Lower lobe of right lung (tissue), 2 donors: ENCODE measurements at regions not wholly inside any gene's neighbourhood (a gene's known extent, or its start where the extent isn't known, plus 50 kb on each side); places are given as distances from the start of the nearest gene placed in this dataset.
"Not testable (repeated sequence)": the region's sequence is repeated elsewhere in the genome, so short reads cannot be mapped to it uniquely, and the experiment has no call there.

Source experiments
- ATAC-seq, 2 donors: fragments of 200-7000 bp; cut with Tn5 transposase; one replicate each; pipeline ENCODE4 v1.9.1; 2020 to 2022; ENCODE audit warnings: mild to moderate bottlenecking in 2 of 2, moderate library complexity in 2 of 2
- DNase-seq: peaks from one replicate; pipeline ENCODE4 v3.0.0-alpha.2; 2020
- H3K27ac ChIP-seq: fragments of 200-600 bp; one replicate; pipeline ENCODE4 v1.8.0; 2022
- H3K27me3 ChIP-seq: fragments of 200-600 bp; one replicate; pipeline ENCODE4 v1.8.0; 2022; ENCODE audit warnings: low read depth
- H3K36me3 ChIP-seq: fragments of 200-600 bp; one replicate; pipeline ENCODE4 v1.8.0; 2022; ENCODE audit warnings: mild to moderate bottlenecking
- H3K4me1 ChIP-seq: fragments of 200-600 bp; one replicate; pipeline ENCODE4 v1.8.0; 2022
- H3K4me3 ChIP-seq: fragments of 200-600 bp; one replicate; pipeline ENCODE4 v1.8.0; 2022; ENCODE audit warnings: mild to moderate bottlenecking
- H3K9me3 ChIP-seq: fragments of 200-600 bp; one replicate; pipeline ENCODE4 v1.8.0; 2022
- CTCF ChIP-seq: fragments of 200-600 bp; IDR thresholded peaks from one replicate; pipeline ENCODE4 v1.8.0; 2022; ENCODE audit warnings: antibody characterized with exemption, mild to moderate bottlenecking
- intact Hi-C: fragments of 100-400 bp; cut with DNase I; formaldehyde crosslinking; loops from one replicate; pipeline ENCODE4 v1.11.0; 2022
- donor health status: DM: no; HTN: yes; CAD: no; lungs with severe emphysema.

DNA sequence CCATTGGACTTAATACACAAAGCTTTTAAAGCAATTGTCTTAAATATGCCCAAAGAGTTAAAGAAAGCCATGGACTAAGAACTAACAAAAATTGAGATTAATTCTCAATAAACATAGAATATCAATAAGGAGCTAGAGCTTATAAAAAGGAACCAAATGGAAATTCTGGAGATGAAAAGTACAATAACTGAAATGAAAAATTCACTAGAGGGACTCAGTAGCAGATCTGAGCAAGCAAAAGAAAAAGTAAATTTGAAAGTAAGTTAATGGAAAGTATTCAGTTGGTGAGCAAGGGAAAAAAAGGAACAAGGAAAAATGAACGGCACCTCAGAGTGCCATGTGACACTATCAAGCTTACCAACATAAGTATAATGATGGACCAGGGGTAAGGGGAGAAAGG lies 209.8 kb downstream of the FZD1 start:
- peaks cover 20% of the 10 kb centered on the region for H3K9me3 ChIP-seq
- H3K27me3 ChIP-seq: no peaks in the 10 kb centered on the region
- H3K36me3 ChIP-seq: no peaks in the 10 kb centered on the region
- no peak overlapping the region for H3K27ac ChIP-seq
- H3K4me3 ChIP-seq: no peak overlapping the region
- no peak for TF ChIP-seq CTCF
- DNase-seq (no peak), ATAC-seq (no peak)
- intact Hi-C loops: no loop called here
- H3K4me1 ChIP-seq: no peaks in the 10 kb centered on the region

GRCh38 chr7:91480470-91480869 lies 216.2 kb downstream of the FZD1 start:
- H3K27me3 ChIP-seq, H3K36me3 ChIP-seq, ATAC-seq, H3K4me3 ChIP-seq, intact Hi-C loops, H3K4me1 ChIP-seq, H3K9me3 ChIP-seq, H3K27ac ChIP-seq, DNase-seq: not testable (repeated sequence)

- no peak for ATAC-seq
- no peaks in the 10 kb centered on the region for H3K27me3 ChIP-seq
- no peaks in the 10 kb centered on the region for H3K4me1 ChIP-seq
- no peak overlapping the region for H3K27ac ChIP-seq
- intact Hi-C loops: no loop called here
- no peak overlapping the region for H3K4me3 ChIP-seq
- DNase-seq: no peak
- H3K36me3 ChIP-seq: no peaks in the 10 kb centered on the region
- no peaks in the 10 kb centered on the region for H3K9me3 ChIP-seq
- TF ChIP-seq CTCF: no peak
Observed at GRCh38 chr7:91491868-91492267, 227.6 kb downstream of the FZD1 start.

GRCh38 chr7:91492317-91492716 lies 228.1 kb downstream of the FZD1 start:
- no peak overlapping the region for H3K27ac ChIP-seq
- ATAC-seq: no peak
- intact Hi-C loops: no loop called here

DNA sequence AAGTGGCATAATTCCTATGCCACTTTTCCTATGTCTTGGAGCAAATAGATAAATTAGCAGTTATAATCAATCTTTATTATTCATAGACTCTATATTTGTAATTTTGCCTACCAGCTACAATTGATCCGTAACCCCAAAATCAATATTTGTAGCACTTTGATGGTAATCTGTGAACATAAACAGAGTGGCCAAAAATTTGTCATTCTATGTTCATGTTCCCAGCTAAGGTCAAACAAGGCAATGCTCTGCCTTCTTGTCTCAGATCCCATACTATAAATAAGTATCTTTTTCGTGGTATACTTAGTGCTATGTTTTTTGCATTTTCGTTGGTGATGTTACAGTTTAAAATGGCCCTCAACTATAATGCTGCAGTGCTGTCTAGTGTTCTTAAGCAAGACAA lies 228.5 kb downstream of the FZD1 start:
- H3K27me3 ChIP-seq: no peaks in the 10 kb centered on the region
- no peak overlapping the region for H3K27ac ChIP-seq
- no peak overlapping the region for H3K4me3 ChIP-seq
- intact Hi-C loops: no loop called here
- H3K4me1 ChIP-seq: no peaks in the 10 kb centered on the region
- ATAC-seq (no peak), DNase-seq (no peak)
- no peaks in the 10 kb centered on the region for H3K36me3 ChIP-seq
- peaks cover under 1% of the 10 kb centered on the region for H3K9me3 ChIP-seq
- no peak for TF ChIP-seq CTCF

More at GRCh38 chr7:91492317-91492716, 228.1 kb downstream of the FZD1 start:
- no peak for DNase-seq
- no peaks in the 10 kb centered on the region for H3K27me3 ChIP-seq
- TF ChIP-seq CTCF: no peak
- no peaks in the 10 kb centered on the region for H3K36me3 ChIP-seq
- no peaks in the 10 kb centered on the region for H3K9me3 ChIP-seq
- H3K4me3 ChIP-seq: no peak overlapping the region
- no peaks in the 10 kb centered on the region for H3K4me1 ChIP-seq

- Histone ChIP-seq H3K36me3 (no peaks in the 10 kb centered on the region), H3K27ac (no peak overlapping the region), H3K9me3 (peaks cover 8% of the 10 kb centered on the region), H3K27me3 (no peaks in the 10 kb centered on the region), H3K4me3 (no peak overlapping the region), H3K4me1 (no peaks in the 10 kb centered on the region)
- DNase-seq (no peak), ATAC-seq (no peak)
- intact Hi-C loops: no loop called here
- no peak for TF ChIP-seq CTCF
Observed at GRCh38 chr7:91494450-91494849, 230.2 kb downstream of the FZD1 start.
